Right ventricle myocardium superior (tissue), 1 donor: ENCODE measurements at regions not wholly inside any gene's neighbourhood (a gene's known extent, or its start where the extent isn't known, plus 50 kb on each side); places are given as distances from the start of the nearest gene placed in this dataset.

Experiments used
- ATAC-seq: fragments of 200-7000 bp; cut with Tn5 transposase; one replicate; pipeline ENCODE4 v1.9.1; 2020; ENCODE audit warnings: mild to moderate bottlenecking; ENCODE audit not compliant: poor library complexity
- DNase-seq: peaks from one replicate; pipeline ENCODE4 v3.0.0-alpha.2; 2020
- intact Hi-C: fragments of 100-400 bp; cut with DNase I; formaldehyde crosslinking; loops from one replicate; pipeline ENCODE4 v1.11.2; 2022
- donor health status: DM: no; HTN: yes; CAD: no; lungs with severe emphysema.

DNA sequence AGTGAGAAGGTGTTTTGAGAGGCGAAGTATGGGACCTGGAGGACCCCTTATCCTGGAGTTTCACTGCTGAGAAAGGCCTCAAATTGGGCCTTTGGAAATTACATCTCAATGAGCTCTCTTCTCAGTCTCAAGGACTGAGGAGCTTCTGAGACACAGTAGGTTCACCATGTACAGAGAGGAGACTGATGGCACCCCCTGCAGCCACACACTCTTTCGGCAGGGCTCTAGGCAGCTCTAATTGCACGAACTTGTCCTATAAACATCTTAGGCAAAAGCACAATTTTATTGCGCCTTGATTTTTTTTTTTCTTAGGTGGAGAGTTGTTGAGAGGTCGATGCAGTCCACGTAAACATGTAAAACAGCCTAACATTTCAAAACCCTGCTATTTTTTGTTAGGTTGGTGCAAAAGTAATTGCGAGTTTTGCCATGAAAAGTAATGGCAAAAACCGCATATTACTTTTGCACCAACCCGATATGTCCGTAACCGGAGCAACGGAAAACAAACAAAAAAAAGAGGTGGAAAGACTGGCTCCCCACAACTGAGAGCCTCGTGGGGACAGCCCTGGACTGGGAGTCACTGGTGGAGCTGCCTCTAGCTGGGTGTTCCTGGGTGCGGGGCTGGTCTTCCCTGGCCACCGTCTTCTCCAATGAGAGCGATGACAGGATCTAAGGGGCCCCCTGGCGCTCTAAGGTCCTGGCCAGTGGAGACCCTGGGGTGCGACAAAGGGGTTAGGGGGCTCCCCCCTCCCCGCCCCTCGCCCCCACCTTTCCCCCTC is 84.0 kb upstream of the EYA2 start:
- intact Hi-C loops: no loop called here
- DNase-seq (no peak), ATAC-seq (no peak)

DNA sequence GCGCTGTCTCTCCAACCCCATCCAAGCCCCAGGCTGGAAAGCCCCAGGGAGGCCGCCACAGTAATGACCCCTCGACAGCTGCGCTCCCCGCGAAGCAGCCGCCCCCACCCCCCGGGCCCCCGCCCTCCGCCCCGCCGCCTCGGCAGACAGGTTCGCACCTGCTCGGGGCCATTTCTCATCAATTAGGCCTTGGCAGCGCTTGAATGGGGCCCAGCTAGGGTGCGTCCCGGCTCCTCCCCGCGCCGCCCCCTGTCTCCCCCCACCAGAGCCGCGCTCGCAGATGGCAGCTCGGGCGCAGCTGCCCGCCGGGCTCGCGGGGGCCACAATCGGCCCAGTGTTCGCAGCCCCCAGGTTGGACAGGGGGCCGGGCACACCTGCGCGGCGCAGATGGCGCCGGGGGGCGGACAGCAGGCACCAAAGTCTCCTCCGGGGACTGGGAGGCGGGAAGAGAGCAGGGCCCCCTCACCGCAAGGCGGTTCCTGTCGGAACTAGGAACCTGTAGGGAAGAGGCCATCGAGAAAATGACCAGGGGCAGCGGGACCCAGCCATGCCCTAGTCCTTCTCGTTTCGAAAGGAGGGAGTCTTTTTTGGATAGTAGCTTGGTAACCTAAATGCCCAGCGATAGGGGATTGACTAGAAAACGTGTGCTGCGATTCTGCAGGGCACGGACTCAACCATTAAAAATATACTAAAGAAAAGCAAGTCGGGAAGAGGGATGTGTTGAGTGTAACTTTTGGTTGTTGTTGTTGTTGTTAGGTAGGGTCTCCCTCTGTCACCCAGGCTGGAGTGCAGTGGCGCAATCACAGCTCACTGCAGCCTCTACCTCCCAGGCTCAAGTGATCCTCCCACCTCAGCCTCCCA is 83.2 kb upstream of the EYA2 start:
- ATAC-seq: no peak
- intact Hi-C loops: no loop called here
- DNase-seq: no peak

DNA sequence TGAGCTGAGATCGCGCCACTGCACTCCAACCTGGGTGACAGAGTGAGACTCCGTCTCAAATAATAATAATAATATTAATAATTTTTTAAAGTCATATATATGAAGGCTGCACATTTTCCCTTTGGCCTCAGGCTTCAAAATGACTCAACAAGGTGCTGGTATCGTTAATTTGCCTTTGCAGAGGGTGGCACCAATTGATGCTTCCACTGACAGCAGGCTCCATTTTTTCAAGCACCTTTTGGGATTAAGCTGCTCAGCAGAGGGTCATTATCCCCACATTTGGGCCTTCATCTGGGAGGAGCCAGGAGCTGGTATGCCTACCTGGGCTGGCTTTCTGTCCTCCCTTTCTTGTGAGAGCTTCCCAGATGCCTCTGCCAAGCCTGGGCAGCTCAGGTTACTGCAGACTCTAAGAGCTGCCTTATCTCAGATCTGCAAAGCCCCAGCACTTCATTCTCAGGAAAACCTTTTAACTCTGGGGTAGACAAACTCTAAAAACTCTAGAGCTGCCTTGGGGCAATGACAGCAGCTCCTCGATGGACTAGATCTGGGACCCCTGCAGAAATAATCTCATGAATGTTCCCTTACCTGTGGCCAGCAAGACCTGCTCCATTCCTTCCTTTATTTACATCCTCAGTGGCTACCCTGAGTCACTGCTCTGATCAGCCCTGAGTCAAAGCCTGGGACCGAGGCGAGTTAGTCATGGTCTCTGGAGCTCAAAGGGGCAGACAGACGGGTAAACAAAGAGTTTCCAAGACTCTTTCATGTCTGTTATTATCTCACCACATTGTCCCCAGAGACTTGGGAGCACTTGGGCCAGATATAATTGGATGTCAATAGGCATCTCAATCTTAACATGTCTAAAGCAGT is 80.0 kb upstream of the EYA2 start:
- no peak for DNase-seq
- intact Hi-C loops: no loop called here
- no peak for ATAC-seq

DNA sequence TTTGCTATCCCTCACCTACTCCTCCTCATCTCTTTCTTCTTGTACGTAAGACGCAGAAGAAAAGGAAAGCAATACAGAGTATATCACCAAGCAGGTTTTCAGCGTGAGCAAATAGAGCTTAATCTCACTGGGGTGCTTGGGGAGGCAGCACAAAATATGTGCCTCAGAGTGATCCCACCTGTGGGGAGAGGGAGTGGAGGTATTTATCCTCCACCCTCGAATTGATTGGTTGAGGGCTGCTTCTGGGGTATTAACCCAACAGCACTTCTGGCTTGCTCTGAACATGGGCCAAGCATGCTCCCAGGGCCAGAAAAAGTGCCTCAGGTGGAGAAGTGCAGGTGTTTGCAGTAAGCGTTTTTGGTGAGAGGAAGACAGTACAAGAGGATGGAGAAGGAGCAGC is 78.5 kb upstream of the EYA2 start:
- intact Hi-C loops: no loop called here
- DNase-seq: no peak
- no peak for ATAC-seq

DNA sequence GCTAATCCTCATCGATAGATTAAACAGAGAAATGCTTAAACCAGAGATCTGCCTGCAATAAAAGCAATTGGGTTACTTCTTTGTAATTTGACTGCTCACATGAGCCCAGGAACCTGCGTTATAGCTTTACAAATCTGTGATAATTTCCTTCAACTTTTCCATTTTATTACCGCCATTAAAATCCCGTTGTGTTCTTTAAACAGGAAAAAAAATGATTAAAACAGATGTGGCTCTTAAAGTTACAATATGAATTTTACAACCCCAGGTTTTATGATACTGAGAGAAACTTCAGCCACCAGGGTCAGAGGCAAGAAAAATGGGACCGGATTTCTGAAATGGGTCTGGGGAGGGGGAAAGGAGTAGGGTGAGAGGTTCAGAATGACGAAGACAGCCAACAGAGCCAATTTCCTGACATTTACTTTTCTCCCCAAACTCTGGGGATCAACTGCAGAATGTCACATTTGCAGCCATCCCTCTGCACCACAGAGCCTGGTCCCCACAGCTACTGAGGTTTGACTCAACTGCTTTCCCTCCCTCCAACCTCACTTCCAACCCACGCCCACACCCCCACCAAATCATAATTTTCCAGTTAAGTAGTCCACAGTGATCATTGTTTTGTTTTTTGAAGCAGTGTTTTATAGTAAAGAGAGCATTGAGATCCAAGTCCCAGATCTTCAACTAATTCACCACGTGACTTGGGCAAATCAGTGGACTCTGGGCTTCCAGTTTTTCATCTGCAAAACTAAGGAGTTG is 77.6 kb upstream of the EYA2 start:
- ATAC-seq: no peak
- no peak for DNase-seq
- intact Hi-C loops: no loop called here

DNA sequence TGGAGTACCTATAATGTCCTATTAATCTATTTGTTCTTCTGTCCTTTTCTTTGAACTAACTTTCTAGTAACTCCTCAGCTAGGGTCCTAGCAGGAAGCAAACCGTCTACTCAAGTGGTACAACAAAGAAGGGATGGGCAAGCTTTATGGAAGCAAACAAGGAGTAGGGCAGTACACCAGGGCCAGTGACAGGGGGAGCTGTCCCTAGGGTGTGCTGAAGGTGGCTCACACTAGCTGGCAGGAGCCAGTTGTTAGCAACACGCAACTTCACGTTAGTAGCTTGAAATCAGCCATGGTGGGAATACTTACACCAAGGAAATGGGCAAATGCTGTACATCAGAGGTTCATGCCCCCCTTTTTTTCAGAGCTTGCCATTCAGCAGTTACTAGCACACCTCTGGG is 74.0 kb upstream of the EYA2 start:
- DNase-seq (no peak), ATAC-seq (no peak)
- intact Hi-C loops: no loop called here

DNA sequence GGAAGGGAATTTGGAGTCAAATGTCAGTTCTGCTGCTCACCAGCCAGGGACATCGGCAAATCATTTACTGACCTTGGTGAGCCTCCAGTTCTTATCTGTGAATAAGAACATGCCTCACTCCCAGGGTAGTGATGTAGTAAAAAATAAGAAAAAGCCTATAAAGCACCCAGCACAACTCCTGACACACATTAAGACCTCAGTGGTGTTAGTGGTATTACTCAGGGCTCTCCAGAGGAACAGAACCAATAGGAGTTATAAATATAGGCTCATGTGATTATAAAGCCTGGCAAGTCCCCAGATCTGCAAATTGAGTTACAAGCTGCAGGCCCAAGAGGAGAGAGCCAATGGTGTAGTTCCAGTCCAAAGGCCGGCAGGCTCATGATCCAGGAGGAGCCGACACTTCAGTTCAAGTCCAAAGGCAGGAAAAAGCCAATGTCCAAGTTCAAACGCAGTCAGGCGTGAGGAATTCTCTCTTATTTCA is 71.3 kb upstream of the EYA2 start:
- ATAC-seq: peak; percentile 63
- intact Hi-C loops: no loop called here
- no peak for DNase-seq

DNA sequence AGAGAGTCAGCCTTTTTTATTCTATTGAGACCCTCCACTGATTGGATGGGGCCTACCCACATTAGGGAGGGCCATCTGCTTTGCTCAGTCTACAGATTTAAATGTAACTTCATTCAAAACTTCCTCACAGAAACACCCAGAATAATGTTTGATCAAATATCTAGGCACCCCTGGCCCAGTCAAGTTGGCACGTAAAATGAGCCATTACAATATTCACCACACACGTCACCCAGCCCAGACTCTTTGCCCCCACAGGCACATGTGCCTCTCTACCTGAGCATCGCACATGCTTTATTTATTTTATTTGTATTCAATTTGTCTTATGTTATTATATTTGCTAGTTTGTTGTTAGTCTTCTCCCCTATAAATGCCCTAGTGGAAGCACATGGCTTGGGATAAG is 70.9 kb upstream of the EYA2 start:
- DNase-seq: no peak
- no peak for ATAC-seq
- intact Hi-C loops: no loop called here

DNA sequence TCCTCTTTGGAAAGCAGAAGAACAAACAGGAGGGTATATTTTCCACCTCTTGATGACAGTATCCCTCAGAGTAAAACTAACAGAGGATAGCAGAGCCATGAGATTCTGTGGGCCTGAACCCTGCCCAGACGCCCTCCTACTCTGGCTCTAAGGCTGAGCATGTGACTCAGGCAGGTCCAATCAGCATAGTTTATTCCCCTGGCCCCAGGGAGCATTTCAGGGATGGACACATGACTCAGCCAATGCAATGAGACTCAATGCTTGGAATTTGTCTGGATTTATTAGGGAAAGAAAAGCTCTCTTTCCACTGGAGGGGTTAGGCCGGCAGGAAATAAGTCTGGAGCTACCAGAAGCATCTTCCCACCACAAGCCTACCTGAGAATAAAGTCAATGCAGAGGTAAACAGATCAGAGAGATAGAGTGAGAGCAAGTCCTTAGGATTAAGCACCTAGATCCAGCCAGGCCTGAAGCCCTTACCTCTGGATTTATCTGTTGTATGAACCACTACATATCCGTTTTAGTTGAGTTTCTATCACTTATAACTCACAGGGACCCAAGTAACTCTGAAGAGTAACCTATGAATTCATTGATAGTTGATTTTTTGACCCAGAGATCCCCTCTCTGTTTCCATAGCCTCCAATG is 68.2 kb upstream of the EYA2 start:
- DNase-seq: no peak
- intact Hi-C loops: no loop called here
- no peak for ATAC-seq

DNA sequence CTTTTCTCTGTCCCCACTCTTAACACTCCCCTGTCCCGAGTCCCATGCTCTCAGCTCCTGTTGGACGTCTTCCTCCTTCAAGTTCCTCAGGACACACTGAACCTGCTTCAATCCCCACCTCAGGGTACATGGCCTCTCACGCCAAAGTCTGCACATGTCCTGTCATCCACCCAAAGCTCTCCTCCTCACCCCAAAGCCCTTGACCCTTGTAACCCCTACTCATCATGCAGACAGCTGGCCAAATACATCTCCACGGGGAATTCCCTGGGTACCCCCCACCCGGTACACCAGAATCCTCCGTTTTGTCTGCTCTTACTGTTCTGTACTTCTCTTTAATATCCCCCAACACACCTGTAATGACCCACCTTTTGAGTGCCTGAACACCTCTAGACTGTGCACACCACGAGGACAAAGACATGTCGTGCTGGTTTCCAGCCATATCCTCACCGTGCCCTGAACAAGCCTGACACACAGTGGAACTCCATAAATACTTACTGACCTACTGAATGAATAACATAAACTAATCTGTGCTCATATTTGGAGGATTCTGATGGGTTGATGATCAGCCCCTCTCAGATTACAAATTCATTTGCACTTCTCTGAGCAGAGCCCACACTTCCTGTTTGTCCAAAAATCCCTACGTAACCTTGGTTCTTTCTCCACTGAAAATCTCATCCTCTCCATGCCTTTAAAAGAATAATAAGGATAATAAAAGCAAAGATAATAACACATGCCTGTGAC is 66.8 kb upstream of the EYA2 start:
- intact Hi-C loops: no loop called here
- ATAC-seq (no peak), DNase-seq (no peak)

DNA sequence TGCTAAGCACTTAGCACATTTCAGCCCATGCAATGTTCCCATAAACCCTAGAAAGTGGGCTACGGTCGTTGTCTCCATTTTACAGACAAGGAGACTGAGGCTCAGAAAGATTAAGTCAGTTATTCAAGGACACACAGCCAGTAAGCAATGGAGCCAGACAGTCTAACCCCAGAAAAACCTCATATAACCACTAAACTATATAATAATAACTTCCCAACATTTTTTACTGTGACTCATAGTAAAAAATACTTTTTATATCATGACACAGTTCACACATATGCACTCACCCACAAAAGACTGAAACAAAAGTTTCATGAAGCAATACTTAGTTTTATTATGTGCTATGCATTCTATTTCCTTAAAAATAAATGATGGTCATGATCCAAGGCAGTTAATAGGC is 66.2 kb upstream of the EYA2 start:
- DNase-seq: no peak
- intact Hi-C loops: no loop called here
- no peak for ATAC-seq

DNA sequence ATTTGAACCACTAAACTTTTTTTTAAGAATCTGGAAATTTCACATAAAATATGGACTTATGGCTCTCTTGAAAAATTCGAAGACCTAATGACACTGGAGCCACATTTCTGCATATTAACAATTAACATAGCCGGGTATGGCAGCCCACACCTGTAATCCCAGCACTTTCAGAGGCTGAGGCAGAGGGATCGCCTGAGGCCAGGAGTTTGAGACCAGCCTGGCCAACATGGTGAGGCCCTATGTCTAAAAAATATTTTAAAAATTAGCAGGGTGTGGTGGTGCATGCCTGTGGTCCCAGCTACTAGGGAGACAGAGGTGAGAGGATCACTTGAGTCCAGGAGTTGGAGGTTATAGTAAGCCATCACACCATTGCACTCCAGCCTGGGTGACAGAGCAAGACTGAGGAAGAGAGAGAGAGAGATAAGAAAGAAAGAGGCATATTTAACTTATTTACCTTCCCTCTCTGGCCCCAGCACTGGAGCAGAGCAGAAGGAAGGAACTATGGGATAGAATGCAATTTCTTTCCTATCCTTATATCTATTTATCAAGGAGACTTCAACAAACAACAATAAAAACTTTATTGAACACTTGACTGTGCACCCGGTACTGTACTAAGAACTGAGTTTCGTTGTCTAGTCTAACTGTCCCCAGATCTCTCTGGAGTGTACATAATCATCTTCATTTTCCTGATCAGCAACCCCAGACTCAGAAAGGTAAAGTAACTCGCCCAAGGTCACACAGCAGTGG is 63.6 kb upstream of the EYA2 start:
- intact Hi-C loops: no loop called here
- DNase-seq (no peak), ATAC-seq (no peak)

DNA sequence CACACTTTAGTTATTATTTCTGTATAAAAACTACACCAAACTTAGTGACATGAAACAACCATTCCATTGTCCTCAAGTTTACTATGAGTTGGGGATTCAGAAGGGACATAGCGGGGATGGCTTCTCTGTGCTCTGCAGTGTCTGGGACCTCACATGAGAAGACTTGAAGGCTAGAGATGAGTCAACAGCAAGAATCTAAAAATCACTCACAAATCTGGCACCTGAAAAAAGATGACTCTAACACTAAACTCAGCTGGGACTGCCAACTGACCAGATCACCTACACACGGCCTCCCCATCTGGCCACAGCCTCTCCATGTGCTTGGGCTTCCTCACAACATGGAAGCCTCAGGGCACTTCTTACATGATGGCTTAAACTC is 63.0 kb upstream of the EYA2 start:
- intact Hi-C loops: no loop called here

DNA sequence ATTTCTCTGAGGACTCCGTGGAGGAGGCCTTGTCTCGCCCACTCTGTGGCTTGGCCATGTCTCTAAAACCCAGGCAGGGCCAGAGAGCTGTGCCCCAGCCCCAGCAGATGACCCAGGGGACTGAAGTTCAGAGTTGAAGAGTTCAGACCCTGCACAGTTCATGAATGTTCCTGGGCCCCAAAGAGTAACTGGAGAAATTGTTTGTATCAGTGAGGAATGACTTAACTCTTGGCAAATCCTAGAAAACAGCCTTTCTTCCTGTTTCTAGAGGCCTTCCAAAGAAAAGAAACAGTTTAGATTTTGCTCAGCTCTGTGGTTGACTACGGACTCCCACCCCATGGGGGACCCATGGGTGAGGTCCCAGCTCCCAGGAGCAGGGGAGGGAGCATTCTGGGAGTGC is 62.1 kb upstream of the EYA2 start:
- intact Hi-C loops: no loop called here
- DNase-seq (no peak), ATAC-seq (no peak)

More for the DNA sequence above, 63.0 kb upstream of the EYA2 start:
- no peak for DNase-seq
- ATAC-seq: no peak

DNA sequence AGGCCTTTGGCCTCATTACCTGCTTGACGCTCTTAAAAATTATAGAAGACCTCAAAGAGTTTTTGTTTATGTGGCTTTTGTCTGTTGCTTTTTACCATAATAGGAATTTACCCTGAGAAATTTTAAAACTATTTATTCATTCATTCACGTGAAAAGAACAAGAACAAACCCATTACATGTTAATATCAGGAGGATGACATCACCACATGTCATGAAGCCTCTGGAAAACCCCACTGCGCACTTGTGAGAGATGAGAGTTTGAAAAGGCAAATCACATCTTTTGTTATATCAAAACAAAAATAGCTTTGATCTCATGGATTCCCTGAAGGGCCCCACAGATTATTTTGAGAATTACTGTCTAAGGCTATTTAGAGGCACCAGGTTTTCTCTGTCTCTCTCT is 61.3 kb upstream of the EYA2 start:
- DNase-seq: no peak
- no peak for ATAC-seq
- intact Hi-C loops: no loop called here

DNA sequence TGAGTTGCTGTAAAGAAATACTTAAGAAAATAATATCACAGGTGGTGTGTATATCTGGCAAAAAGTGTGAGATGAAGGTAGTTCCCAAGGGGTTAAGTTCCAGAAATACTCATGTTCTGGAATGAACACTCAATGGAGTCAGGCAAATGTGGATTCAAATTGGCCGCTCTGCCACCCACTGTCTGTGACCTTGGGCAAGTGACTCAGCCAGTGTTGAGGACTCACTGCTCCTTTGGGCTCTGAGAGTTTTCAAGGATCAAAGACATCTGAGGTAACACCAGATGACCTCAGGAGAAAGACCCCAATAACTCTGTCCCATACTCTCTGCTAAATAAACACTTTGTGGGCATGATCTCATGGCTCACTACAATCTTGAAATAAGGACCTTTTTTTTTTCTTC is 59.2 kb upstream of the EYA2 start:
- intact Hi-C loops: no loop called here
- DNase-seq (no peak), ATAC-seq (no peak)

DNA sequence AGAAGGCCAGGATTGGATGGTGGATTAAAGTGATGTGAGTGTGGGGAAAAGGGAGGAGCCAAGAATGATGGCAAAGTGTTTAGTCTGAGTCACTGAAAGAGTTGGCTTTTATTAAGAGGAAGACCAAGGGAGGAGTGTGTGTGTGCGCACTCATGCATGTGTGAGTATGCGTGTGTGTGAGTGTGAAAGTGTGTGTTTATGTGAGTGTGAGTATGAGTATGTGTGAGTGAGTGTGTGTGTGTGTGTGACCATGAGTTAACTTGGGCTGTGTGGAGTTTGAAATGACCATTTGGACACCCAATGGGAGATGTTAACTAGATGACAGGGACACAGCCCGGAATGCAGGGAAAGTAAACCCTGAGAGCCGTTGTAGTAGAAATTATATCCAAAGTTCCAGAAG is 57.6 kb upstream of the EYA2 start:
- DNase-seq: no peak
- no peak for ATAC-seq
- intact Hi-C loops: no loop called here
